HG03025 (cell line): ENCODE measurements at regions not wholly inside any gene's neighbourhood (a gene's known extent, or its start where the extent isn't known, plus 50 kb on each side); places are given as distances from the start of the nearest gene placed in this dataset.

ENCODE experiments used
- ATAC-seq: cut with Tn5 transposase; IDR thresholded peaks from one replicate; pipeline ENCODE4 v1.9.1; 2021; ENCODE audit warnings: mild to moderate bottlenecking, moderate library complexity; ENCODE audit not compliant: unreplicated experiment, low FRiP score

GRCh38 chr9:113807173-113808061 lies 68.7 kb upstream of the ZNF618 start:
- no peak for ATAC-seq

DNA sequence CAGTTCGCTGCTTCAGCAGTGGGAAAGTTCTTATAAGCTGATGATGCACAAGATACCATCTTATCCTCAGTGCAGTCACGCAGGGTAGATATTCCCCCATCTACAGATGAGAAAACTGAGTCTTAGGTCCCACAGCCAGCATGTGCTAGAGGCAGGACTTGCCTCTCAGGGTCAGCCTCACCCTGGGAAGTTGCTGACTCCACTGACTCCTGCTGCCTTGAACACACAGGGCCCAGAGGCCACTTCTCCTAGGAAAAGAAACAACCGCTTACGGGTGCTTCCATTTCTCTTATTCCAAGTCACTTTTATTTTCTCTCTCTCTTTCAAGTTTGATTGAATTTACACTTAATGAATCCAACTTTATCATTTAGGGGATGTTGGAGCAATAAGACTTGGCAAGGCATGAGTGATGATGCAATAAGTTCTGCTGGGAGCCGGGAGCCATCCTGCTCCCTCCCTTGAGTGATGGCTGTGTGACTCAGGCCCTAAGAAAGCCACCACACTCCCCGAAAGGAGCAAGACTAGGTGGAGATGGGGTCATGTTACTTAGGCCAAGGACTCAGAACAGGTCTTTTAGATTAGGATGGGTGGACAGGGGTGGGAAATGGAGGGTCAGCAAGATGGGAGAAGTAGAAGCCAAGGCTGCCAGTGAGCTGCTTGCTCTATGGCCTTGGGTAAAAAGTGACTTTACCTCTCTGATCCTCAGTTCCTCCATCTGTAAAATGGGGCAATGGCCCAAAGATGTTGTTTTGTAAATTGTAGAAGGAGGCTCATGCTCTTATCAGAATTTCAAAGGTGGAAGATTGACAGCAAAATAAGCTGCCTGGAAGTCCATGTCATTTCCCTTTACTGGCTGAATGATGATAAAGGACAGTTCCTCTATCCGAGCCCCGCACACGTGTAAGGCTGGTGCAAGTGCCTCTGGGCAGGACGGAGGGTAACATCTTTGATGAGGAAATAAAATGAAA lies 67.4 kb upstream of the ZNF618 start:
- ATAC-seq: no peak

- ATAC-seq: no peak
Measured at GRCh38 chr9:113817171-113817570, 58.9 kb upstream of the ZNF618 start.

DNA sequence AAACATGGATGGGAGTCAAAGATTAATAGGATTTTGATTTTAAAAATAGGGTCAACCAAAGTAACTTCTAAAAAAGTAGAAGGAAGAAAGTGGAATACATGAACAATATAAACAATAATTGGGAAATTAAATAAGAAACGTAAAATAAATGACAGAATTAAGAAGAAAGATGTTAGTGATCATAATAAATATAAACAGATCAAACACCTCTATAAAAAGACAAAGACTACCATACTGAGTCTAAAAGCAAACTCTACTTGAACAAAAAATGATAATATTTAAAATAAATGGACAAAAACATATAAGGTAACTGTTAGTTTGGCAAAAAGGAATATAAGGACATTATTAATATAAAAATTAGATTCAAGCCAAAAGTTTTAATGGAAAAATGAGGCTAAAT lies 57.7 kb upstream of the ZNF618 start:
- no peak for ATAC-seq

GRCh38 chr9:113822315-113822714 lies 53.8 kb upstream of the ZNF618 start:
- no peak for ATAC-seq

GRCh38 chr9:113823421-113823820 lies 52.7 kb upstream of the ZNF618 start:
- ATAC-seq: no peak
